ENCODE measurements at regions not wholly inside any gene's neighbourhood (a gene's known extent, or its start where the extent isn't known, plus 50 kb on each side); places are given as distances from the start of the nearest gene placed in this dataset.

- DNase-seq (ENCODE audit: insufficient read length, low spot score, missing footprints): no peak
- Histone ChIP-seq H3K27ac (ENCODE audit: low read depth, low read length) (no peak overlapping the region), H3K36me3 (ENCODE audit: insufficient read depth, low read length) (no peaks in the 10 kb centered on the region), H3K27me3 (ENCODE audit: insufficient read depth, low read length) (no peaks in the 10 kb centered on the region), H3K4me3 (ENCODE audit: insufficient read depth, low read length) (no peak overlapping the region), H3K4me2 (ENCODE audit: insufficient read depth, low read length) (no peak overlapping the region), H4K20me1 (ENCODE audit: insufficient read depth, low read length) (no peaks in the 10 kb centered on the region), H3K4me1 (ENCODE audit: insufficient read depth, low read length) (peaks cover 31% of the 10 kb centered on the region), H3K79me2 (ENCODE audit: insufficient read depth, low read length) (no peaks in the 10 kb centered on the region), H3K9me3 (ENCODE audit: low read depth, low read length) (no peaks in the 10 kb centered on the region), H2AFZ (ENCODE audit: low read length) (no peak overlapping the region)
- no peak for TF ChIP-seq CTCF (IDR thresholded peaks at IDR 0.05; ENCODE audit: extremely low read depth, low read depth, low read length)
Observed at GRCh38 chr13:33645591-33646554, 172.1 kb upstream of the RFC3 start.

- Histone ChIP-seq H3K9me3 (ENCODE audit: low read depth, low read length) (no peaks in the 10 kb centered on the region), H4K20me1 (ENCODE audit: insufficient read depth, low read length) (no peaks in the 10 kb centered on the region), H3K4me3 (ENCODE audit: insufficient read depth, low read length) (no peak overlapping the region), H3K27ac (ENCODE audit: low read depth, low read length) (no peak overlapping the region), H3K4me1 (ENCODE audit: insufficient read depth, low read length) (peaks cover 15% of the 10 kb centered on the region), H3K79me2 (ENCODE audit: insufficient read depth, low read length) (no peaks in the 10 kb centered on the region), H3K27me3 (ENCODE audit: insufficient read depth, low read length) (peaks cover 6% of the 10 kb centered on the region), H3K4me2 (ENCODE audit: insufficient read depth, low read length) (no peak overlapping the region), H2AFZ (ENCODE audit: low read length) (no peak overlapping the region), H3K36me3 (ENCODE audit: insufficient read depth, low read length) (no peaks in the 10 kb centered on the region)
- no peak for TF ChIP-seq CTCF (IDR thresholded peaks at IDR 0.05; ENCODE audit: extremely low read depth, low read depth, low read length)
- DNase-seq (ENCODE audit: insufficient read length, low spot score, missing footprints): peak; percentile 73
Observed at GRCh38 chr13:33649212-33649878, 168.6 kb upstream of the RFC3 start.

- Histone ChIP-seq H3K27me3 (ENCODE audit: insufficient read depth, low read length) (peaks cover 6% of the 10 kb centered on the region), H3K4me1 (ENCODE audit: insufficient read depth, low read length) (peaks cover 7% of the 10 kb centered on the region), H3K4me3 (ENCODE audit: insufficient read depth, low read length) (no peak overlapping the region), H3K4me2 (ENCODE audit: insufficient read depth, low read length) (no peak overlapping the region), H4K20me1 (ENCODE audit: insufficient read depth, low read length) (no peaks in the 10 kb centered on the region), H2AFZ (ENCODE audit: low read length) (no peak overlapping the region), H3K9me3 (ENCODE audit: low read depth, low read length) (no peaks in the 10 kb centered on the region), H3K36me3 (ENCODE audit: insufficient read depth, low read length) (no peaks in the 10 kb centered on the region), H3K27ac (ENCODE audit: low read depth, low read length) (no peak overlapping the region), H3K79me2 (ENCODE audit: insufficient read depth, low read length) (no peaks in the 10 kb centered on the region)
- DNase-seq (ENCODE audit: insufficient read length, low spot score, missing footprints): no peak
- no peak for TF ChIP-seq CTCF (IDR thresholded peaks at IDR 0.05; ENCODE audit: extremely low read depth, low read depth, low read length)
Observed at GRCh38 chr13:33651766-33652165, 166.2 kb upstream of the RFC3 start.

DNA sequence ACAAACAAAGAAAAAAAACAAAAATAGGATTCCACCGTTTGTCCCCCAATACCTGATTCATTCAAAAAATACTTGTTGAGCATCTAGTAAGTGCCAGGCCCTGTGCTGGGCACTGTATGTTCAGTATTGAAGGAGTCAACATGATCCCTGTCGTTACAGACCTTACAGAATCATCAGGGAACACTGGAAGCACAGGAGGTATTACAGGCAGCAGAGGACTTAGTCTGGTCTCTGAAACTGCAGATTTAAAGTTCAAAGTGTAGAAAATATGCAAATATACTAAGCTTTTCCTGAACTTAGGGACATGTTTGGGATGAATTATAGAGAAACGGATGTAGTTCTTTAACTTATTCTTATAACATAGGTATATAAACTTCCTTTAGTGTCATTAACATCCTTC lies 160.7 kb upstream of the RFC3 start:
- Histone ChIP-seq H3K79me2 (ENCODE audit: insufficient read depth, low read length) (no peaks in the 10 kb centered on the region), H2AFZ (ENCODE audit: low read length) (no peak overlapping the region), H3K4me1 (ENCODE audit: insufficient read depth, low read length) (no peaks in the 10 kb centered on the region), H4K20me1 (ENCODE audit: insufficient read depth, low read length) (no peaks in the 10 kb centered on the region), H3K27me3 (ENCODE audit: insufficient read depth, low read length) (peaks cover 9% of the 10 kb centered on the region), H3K9me3 (ENCODE audit: low read depth, low read length) (no peaks in the 10 kb centered on the region), H3K4me2 (ENCODE audit: insufficient read depth, low read length) (no peak overlapping the region), H3K27ac (ENCODE audit: low read depth, low read length) (no peak overlapping the region), H3K36me3 (ENCODE audit: insufficient read depth, low read length) (no peaks in the 10 kb centered on the region), H3K4me3 (ENCODE audit: insufficient read depth, low read length) (no peak overlapping the region)
- TF ChIP-seq CTCF (IDR thresholded peaks at IDR 0.05; ENCODE audit: extremely low read depth, low read depth, low read length): no peak
- no peak for DNase-seq (ENCODE audit: insufficient read length, low spot score, missing footprints)

Data from osteoblast (primary cell).